Epithelial cell of proximal tubule (primary cell): ENCODE measurements at regions not wholly inside any gene's neighbourhood (a gene's known extent, or its start where the extent isn't known, plus 50 kb on each side); places are given as distances from the start of the nearest gene placed in this dataset.
A peak's percentile ranks its signal among the peaks of the same experiment; 100 is the strongest.

Source experiments
- DNase-seq: peaks from one replicate; pipeline ENCODE4 v3.0.0-alpha.2; 2011; ENCODE audit warnings: low read depth
- H3K4me3 ChIP-seq: 2 replicates; pipeline ENCODE4 v1.5.1; 2011; ENCODE audit warnings: low read depth, mild to moderate bottlenecking, low read length
- TF ChIP-seq, protein P1 (sequence below): conservative IDR thresholded peaks from 2 replicates; pipeline ENCODE4 v1.5.1; 2012; ENCODE audit warnings: low read depth, mild to moderate bottlenecking, low read length

DNA sequence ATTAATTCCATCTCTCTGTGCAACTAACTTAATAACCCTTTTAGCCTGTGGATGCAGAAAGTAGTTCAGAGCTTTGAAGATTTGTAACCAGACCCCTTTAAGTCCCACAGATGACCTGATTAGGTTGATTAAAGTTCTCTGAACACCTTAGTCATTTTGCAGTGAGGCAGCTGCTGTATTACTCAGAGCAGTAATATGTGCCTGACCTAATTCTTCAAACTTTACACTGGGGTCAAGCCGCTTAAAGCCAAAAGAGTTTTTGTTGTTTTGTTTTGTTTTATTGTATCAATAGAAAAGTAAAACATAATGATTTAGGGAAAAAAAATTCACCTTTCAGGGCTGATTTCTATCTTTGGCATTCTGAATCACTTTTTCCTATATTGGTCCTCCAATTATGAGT lies 78.6 kb upstream of the PLEKHG7 start:
- DNase-seq = no peak
- TF ChIP-seq, protein P1, sequence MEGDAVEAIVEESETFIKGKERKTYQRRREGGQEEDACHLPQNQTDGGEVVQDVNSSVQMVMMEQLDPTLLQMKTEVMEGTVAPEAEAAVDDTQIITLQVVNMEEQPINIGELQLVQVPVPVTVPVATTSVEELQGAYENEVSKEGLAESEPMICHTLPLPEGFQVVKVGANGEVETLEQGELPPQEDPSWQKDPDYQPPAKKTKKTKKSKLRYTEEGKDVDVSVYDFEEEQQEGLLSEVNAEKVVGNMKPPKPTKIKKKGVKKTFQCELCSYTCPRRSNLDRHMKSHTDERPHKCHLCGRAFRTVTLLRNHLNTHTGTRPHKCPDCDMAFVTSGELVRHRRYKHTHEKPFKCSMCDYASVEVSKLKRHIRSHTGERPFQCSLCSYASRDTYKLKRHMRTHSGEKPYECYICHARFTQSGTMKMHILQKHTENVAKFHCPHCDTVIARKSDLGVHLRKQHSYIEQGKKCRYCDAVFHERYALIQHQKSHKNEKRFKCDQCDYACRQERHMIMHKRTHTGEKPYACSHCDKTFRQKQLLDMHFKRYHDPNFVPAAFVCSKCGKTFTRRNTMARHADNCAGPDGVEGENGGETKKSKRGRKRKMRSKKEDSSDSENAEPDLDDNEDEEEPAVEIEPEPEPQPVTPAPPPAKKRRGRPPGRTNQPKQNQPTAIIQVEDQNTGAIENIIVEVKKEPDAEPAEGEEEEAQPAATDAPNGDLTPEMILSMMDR = no peak
- no peak overlapping the region for H3K4me3 ChIP-seq

DNA sequence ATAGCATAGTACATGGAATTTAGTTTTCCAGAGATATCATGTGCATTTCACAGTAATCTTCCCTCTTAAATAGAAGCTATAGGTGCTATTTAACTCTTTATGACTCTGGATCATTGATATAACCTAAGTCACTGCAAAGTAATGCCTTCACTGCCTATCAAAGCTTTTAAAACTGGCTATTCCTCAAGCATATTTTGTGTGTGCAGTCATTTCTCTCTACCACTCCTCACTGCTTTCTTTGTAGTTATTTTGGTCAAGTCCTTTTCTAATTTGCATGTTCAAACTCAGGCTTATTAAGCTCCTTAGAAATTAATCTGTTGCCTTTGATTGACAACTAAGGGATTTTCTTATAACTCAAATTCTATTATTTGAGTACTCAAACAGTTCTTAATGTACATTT lies 79.4 kb upstream of the PLEKHG7 start:
- no peak overlapping the region for H3K4me3 ChIP-seq
- DNase-seq = no peak

DNA sequence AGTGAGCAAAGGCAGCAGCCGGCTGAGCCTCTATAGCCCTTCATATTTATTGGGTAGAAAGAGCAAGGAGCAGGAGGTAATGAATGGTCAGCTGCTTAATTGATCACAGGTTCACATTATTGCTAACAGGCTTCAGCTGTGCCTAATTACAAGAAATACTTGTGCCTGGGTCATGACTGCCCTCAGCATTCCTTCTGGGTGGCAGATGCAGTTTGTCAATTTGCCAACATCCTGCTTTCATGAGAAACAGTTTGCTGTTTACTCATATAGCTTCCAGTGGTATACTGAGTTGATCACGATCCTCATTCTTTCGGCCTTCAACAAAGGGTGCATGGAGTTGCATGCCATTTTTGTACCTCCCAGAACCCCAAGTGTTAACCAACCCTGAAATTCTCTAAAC lies 81.0 kb upstream of the PLEKHG7 start:
- TF ChIP-seq, protein P1 = no peak
- DNase-seq = no peak
- no peak overlapping the region for H3K4me3 ChIP-seq

More for the DNA sequence above, 79.4 kb upstream of the PLEKHG7 start:
- TF ChIP-seq, protein P1 = no peak

DNA sequence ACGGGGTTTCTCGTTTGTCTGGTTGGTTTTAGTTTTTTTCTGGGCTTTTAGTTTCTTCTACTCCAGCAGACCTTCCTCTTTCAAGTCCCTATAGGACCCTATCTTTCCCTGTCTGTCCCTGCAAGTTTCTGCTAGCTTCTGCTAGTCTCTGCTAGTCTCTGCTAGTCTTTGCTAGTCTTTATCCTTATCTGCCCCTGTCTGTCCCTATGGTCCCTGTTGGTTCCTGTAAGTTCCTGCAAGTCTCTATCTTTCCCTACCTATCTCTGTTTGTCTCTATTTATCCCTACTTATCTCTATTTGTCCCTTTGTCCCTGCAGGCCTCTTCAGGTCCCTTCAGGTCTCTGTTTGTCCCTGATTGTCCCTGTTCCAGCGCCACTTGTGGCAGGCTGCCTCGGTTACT lies 81.5 kb upstream of the PLEKHG7 start:
- no peak for DNase-seq
- TF ChIP-seq, protein P1 = no peak
- no peak overlapping the region for H3K4me3 ChIP-seq

DNA sequence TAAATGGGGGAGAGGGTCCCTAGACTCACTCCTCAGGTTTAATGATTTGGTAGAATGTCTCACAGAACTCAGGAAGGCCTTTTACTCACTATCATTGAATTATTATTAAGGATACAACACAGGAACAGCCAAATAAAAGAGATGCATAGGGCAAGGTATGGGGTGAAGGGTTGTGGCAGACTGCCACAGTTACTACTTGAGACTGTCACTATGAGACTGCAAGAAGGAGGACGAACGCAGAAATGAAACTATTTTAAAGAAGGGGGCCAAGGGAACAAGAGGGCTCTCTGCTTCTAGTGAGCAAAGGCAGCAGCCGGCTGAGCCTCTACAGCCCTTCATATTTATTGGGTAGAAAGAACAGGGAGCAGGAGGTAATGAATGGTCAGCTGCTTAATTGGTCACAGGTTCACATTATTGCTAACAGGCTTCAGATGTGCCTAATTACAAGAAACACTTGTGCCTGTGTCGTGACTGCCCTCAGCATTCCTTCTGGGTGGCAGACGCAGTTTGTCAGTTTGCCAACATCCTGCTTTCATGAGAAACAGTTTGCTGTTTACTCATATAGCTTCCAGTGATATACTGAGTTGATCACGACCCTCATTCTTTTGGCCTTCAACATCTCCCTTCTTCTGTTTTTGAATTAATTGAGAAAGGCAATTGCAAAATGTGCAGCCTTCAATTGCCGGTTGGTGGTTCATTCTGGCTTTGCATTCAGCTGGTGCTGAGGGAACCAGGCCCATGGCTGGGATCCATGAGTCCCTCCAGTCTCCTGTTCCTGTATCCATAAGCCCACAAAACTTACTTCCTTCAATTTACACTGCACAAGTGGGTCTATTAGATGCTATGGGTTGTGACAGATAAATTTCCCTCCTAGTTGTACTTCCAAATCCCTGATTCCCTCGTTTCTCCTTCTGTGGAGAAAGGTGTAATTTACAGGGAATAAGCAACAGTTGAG lies 82.8 kb upstream of the PLEKHG7 start:
- TF ChIP-seq, protein P1 = no peak
- no peak for DNase-seq

DNA sequence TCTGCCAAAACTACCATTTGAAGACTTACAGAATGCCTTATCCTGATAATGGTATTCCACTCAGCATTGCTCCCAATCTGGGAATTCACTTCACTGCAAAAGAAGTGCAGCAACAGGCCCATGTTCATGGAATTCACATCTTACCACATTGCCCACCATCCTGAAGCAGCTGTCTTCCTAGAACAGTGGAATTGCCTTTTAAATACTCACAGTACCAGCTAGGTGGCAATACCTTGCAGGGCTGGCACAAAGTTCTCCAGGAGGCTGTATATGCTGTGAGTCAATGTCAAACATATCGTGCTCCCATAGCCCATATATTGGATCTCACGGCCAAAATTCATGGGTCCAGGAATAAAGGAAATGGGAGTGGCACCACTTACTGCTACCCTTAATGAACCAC lies 83.8 kb upstream of the PLEKHG7 start:
- TF ChIP-seq, protein P1 = peak; percentile 20
- no peak overlapping the region for H3K4me3 ChIP-seq
- DNase-seq = no peak

More for the DNA sequence above, 82.8 kb upstream of the PLEKHG7 start:
- no peak overlapping the region for H3K4me3 ChIP-seq

DNA sequence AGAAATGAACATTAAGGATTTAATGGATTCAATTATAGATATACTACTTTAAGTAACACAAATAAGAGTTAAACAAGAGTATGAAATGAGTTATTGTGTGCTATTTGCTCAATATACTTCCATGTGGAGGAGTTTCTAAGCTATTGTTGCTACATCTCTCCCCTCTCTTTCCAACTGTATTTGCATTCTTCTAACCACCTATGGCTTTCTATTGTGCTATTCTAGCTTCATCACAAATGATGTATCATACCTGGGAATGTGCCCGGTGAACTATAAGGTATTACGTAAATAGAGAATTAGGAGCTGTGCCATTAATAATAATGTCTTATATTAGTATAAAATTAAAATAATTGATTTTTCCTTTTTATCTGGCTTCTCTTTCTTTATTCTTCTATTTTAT lies 87.1 kb upstream of the PLEKHG7 start:
- TF ChIP-seq, protein P1 = no peak
- no peak overlapping the region for H3K4me3 ChIP-seq
- DNase-seq = no peak
